ENCODE measurements at regions not wholly inside any gene's neighbourhood (a gene's known extent, or its start where the extent isn't known, plus 50 kb on each side); places are given as distances from the start of the nearest gene placed in this dataset.

- no peak for DNase-seq (ENCODE audit: low read depth)
These were observed 372.1 kb downstream of the UQCRFS1 start for GRCh38 chr19:28840891-28841290.

GRCh38 chr19:28839455-28839854, 373.5 kb downstream of the UQCRFS1 start:
- no peak for DNase-seq (ENCODE audit: low read depth)

- no peak for DNase-seq (ENCODE audit: low read depth)
These were observed 374.0 kb downstream of the UQCRFS1 start for GRCh38 chr19:28838909-28839308.

- no peak for DNase-seq (ENCODE audit: low read depth)
These were observed 376.5 kb downstream of the UQCRFS1 start for GRCh38 chr19:28836421-28836820.

- DNase-seq (ENCODE audit: low read depth): no peak
These were observed 378.0 kb downstream of the UQCRFS1 start for GRCh38 chr19:28834996-28835395.

GRCh38 chr19:28831462-28831861, 381.5 kb downstream of the UQCRFS1 start:
- no peak for DNase-seq (ENCODE audit: low read depth)

- DNase-seq (ENCODE audit: low read depth): no peak
These were observed 383.2 kb downstream of the UQCRFS1 start for GRCh38 chr19:28829762-28830161.

GRCh38 chr19:28829359-28829758, 383.6 kb downstream of the UQCRFS1 start:
- DNase-seq (ENCODE audit: low read depth): no peak

GRCh38 chr19:28828276-28828870, 384.6 kb downstream of the UQCRFS1 start:
- DNase-seq (ENCODE audit: low read depth): no peak

GRCh38 chr19:28827382-28827781, 385.6 kb downstream of the UQCRFS1 start:
- DNase-seq (ENCODE audit: low read depth): no peak

GRCh38 chr19:28823338-28823961, 389.5 kb downstream of the UQCRFS1 start:
- peak; percentile 2 for DNase-seq (ENCODE audit: low read depth)

- no peak for DNase-seq (ENCODE audit: low read depth)
These were observed 392.7 kb downstream of the UQCRFS1 start for GRCh38 chr19:28820289-28820688.

- DNase-seq (ENCODE audit: low read depth): no peak
These were observed 397.7 kb downstream of the UQCRFS1 start for GRCh38 chr19:28815257-28815656.

GRCh38 chr19:28794301-28794700, 418.6 kb downstream of the UQCRFS1 start:
- no peak for DNase-seq (ENCODE audit: low read depth)

- DNase-seq (ENCODE audit: low read depth): no peak
These were observed 419.4 kb downstream of the UQCRFS1 start for GRCh38 chr19:28793391-28794168.

GRCh38 chr19:28785971-28786370, 427.0 kb downstream of the UQCRFS1 start:
- no peak for DNase-seq (ENCODE audit: low read depth)

- no peak for DNase-seq (ENCODE audit: low read depth)
These were observed 448.9 kb downstream of the UQCRFS1 start for GRCh38 chr19:28764066-28764465.

GRCh38 chr19:28746478-28746877, 466.5 kb downstream of the UQCRFS1 start:
- DNase-seq (ENCODE audit: low read depth): peak; percentile 5

GRCh38 chr19:28744943-28745342, 468.0 kb downstream of the UQCRFS1 start:
- no peak for DNase-seq (ENCODE audit: low read depth)

- DNase-seq (ENCODE audit: low read depth): no peak
These were observed 468.9 kb downstream of the UQCRFS1 start for GRCh38 chr19:28744014-28744413.

GRCh38 chr19:28737021-28737895, 475.7 kb downstream of the UQCRFS1 start:
- peak; percentile 69 for DNase-seq (ENCODE audit: low read depth)

- DNase-seq (ENCODE audit: low read depth): no peak
These were observed 476.4 kb downstream of the UQCRFS1 start for GRCh38 chr19:28736528-28736927.

Measured in ELR (cell line).